GM20431 (cell line): ENCODE measurements at regions not wholly inside any gene's neighbourhood (a gene's known extent, or its start where the extent isn't known, plus 50 kb on each side); places are given as distances from the start of the nearest gene placed in this dataset.

Experiments used
- in situ Hi-C: fragments of 300-500 bp; cut with MseI, MboI; formaldehyde crosslinking; loops from one replicate; pipeline ENCODE4 v1.15.0; 2020; ENCODE audit warnings: low sequenced_read_pairs; ENCODE audit not compliant: unreplicated experiment

- in situ Hi-C loops = no loop called here
These were observed 301.7 kb downstream of the NSG2 start for GRCh38 chr5:174347183-174347582.

- in situ Hi-C loops = no loop called here
These were observed 302.9 kb downstream of the NSG2 start for GRCh38 chr5:174348311-174348981.

GRCh38 chr5:174352681-174353080 lies 307.2 kb downstream of the NSG2 start:
- in situ Hi-C loops = no loop called here

- in situ Hi-C loops = no loop called here
These were observed 309.1 kb downstream of the NSG2 start for GRCh38 chr5:174354571-174354970.

- in situ Hi-C loops = no loop called here
These were observed 309.7 kb downstream of the NSG2 start for GRCh38 chr5:174355208-174355612.

- in situ Hi-C loops = no loop called here
These were observed 310.5 kb downstream of the NSG2 start for GRCh38 chr5:174355995-174356394.

GRCh38 chr5:174356536-174356935 lies 311.0 kb downstream of the NSG2 start:
- in situ Hi-C loops = no loop called here

- in situ Hi-C loops = no loop called here
These were observed 312.8 kb downstream of the NSG2 start for GRCh38 chr5:174358276-174358675.

GRCh38 chr5:174359071-174359470 lies 313.6 kb downstream of the NSG2 start:
- in situ Hi-C loops = no loop called here

- in situ Hi-C loops = no loop called here
These were observed 317.0 kb downstream of the NSG2 start for GRCh38 chr5:174362514-174362913.

GRCh38 chr5:174363934-174364333 lies 318.4 kb downstream of the NSG2 start:
- in situ Hi-C loops = no loop called here

- in situ Hi-C loops = no loop called here
These were observed 319.2 kb downstream of the NSG2 start for GRCh38 chr5:174364676-174365075.

- in situ Hi-C loops = no loop called here
These were observed 326.1 kb downstream of the NSG2 start for GRCh38 chr5:174371600-174372094.

- in situ Hi-C loops = no loop called here
These were observed 328.7 kb downstream of the NSG2 start for GRCh38 chr5:174374206-174374605.

- in situ Hi-C loops = no loop called here
These were observed 330.6 kb downstream of the NSG2 start for GRCh38 chr5:174376056-174376455.

GRCh38 chr5:174376726-174377373 lies 331.3 kb downstream of the NSG2 start:
- in situ Hi-C loops = no loop called here

GRCh38 chr5:174378121-174378874 lies 332.8 kb downstream of the NSG2 start:
- in situ Hi-C loops = no loop called here

GRCh38 chr5:174380311-174380710 lies 334.8 kb downstream of the NSG2 start:
- in situ Hi-C loops = no loop called here

GRCh38 chr5:174381241-174381640 lies 335.7 kb downstream of the NSG2 start:
- in situ Hi-C loops = no loop called here

- in situ Hi-C loops = no loop called here
These were observed 338.0 kb downstream of the NSG2 start for GRCh38 chr5:174383210-174384167.
